Fibroblast of gingiva (primary cell): ENCODE measurements at regions not wholly inside any gene's neighbourhood (a gene's known extent, or its start where the extent isn't known, plus 50 kb on each side); places are given as distances from the start of the nearest gene placed in this dataset.
"Not testable (repeated sequence)": the region's sequence is repeated elsewhere in the genome, so short reads cannot be mapped to it uniquely, and the experiment has no call there.

ENCODE experiments used
- DNase-seq: peaks from one replicate; pipeline ENCODE4 v3.0.0-alpha.2; 2011; ENCODE audit warnings: low read depth

DNA sequence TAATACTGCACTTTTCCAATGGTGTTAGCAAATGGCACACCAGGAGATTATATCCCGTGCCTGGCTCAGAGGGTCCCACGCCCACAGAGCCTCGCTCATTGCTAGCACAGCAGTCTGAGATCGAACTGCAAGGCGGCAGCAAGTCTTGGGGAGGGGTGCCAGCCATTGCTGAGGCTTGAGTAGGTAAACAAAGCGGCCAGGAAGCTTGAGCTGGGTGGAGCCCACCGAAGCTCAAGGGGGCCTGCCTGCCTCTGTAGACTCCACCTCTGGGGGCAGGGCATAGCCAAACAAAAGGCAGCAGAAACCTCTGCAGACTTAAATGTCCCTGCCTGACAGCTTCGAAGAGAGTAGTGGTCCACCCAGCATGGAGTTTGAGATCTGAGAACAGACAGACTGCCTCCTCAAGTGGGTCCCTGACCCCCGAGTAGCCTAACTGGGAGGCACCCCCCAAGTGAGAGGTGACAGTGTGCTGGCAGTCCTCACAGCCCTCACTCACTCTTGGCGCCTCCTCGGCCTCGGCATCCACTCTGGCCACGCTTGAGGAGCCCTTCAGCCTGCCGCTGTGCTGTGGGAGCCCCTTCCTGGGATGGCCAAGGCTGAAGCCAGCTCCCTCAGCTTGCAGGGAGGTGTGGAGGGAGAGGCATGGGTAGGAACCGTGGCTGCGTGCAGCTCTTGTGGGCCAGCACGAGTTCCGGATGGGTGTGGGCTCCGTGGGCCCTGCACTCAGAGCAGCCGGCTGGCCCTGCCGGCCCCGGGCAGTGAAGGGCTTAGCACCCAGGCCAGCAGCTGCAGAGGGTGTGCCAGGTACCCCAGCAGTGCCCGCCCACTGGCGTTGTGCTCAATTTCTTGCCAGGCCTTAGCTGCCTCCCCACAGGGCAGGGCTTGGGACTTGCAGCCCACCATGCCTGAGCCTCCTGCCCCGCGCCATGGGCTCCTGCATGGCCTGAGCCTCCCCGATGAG, 188.0 kb downstream of the MMUT start:
- DNase-seq, result not testable (repeated sequence)

GRCh38 chr6:49269190-49269589, 193.9 kb downstream of the MMUT start:
- DNase-seq, result no peak

- DNase-seq, result no peak
These were observed 198.1 kb downstream of the MMUT start for GRCh38 chr6:49264909-49265308.

GRCh38 chr6:49264496-49264895, 198.6 kb downstream of the MMUT start:
- no peak for DNase-seq

DNA sequence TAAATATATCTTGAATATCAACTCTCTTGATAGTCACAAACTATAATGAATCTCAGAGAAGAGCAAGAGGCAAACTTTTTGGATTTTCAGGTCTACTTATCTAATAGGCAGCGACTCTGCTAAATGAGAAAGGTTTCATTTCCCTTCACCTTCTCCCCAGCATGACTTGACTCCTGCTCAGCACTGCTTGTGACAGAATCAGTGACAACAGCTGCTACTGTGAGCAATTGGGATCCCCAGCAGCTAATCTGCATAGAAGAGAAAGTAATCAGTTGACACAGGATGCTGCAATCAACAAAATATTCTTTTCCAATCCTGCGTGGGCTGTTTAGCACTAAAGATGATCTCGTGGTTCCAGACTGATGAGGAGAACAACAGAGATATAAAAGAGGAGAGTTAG, 205.5 kb downstream of the MMUT start:
- no peak for DNase-seq

DNA sequence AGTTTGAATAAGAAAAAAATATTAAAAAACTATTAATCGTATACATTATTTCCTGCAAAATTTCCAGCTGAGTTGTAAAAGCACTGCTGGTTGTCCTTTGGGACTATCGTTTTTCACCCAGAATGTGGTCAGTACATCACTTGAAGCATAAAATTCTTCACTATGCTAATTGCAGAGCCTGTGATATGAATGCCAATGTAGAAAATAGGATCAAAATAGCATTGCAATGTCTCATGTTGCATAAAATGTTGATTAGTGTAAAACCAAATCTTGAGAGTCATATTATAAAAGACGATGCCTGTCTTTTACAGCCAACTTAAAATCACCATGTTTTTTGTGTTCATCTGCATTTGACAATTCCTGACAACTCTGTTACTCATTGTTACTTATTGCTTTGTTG, 207.7 kb downstream of the MMUT start:
- DNase-seq, result no peak

DNA sequence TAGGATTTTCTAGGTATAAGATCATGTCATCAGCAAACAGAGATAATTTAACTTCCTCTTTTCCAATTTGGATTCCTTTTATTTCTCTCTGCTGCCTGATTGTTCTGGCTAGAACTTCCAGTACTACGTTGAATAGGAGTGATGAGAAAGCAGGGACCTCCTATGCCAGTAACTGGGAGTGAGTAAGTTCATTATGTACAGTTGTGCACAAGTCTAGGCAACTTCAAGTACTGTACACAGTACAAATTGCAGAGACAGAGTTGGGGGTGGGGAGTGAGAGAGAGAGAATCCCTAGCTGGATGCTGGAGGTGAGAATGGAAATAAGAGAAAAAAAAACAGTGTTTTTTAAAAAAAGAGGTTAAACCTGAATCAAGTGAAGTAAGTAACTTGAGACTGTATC, 210.2 kb downstream of the MMUT start:
- DNase-seq, result no peak

DNA sequence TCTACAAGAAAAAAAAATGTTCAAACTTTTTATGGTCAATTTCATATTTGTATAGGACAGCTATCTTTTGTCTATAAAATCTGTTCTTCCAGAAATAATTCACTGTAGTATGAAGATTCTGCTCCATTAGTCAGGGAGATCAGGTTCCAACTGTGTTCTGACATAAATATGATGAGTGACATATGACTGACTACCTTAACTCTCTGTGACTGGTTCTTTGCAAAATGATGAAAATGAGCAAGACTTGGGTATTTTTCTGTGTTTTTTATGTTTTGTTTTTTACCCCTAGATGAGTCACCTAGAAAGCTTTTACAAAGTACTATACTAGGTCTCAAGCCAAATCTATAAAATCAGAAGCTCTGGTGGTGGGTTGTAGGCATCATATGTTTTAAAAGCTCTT, 229.6 kb downstream of the MMUT start:
- no peak for DNase-seq

- no peak for DNase-seq
These were observed 237.6 kb downstream of the MMUT start for GRCh38 chr6:49225471-49225870.

- no peak for DNase-seq
These were observed 242.8 kb downstream of the MMUT start for GRCh38 chr6:49220293-49220692.

GRCh38 chr6:49205526-49205925, 257.5 kb downstream of the MMUT start:
- no peak for DNase-seq

DNA sequence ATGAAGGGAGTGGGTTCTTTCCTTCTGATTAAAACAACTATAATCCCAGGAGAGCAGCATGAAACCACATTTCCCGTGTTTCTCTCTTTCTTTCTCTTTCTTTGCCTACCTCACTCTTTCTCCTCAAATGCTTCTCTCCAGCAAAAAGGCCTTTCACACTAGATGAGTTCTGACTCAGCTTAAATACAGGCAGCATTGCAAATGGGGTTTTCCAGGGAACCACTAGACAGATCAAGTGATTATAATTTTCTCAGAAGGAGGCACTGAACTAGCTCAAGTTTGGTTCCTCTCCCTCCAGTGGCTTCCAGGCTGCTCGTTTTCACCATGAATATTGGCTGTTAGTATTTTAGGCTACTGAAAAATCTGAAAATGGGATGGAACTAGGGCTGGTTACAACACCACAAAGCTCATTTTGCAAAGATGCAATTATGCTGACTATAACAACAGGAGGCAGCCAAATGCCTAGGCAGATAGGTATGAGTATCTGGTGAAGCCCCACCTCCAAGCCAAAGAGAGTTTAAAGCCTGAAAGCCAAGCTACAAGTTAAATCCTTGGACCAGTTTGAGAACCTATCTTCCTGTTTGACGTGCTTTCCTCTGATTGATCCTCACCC, 260.0 kb downstream of the MMUT start:
- no peak for DNase-seq

- no peak for DNase-seq
These were observed 265.0 kb downstream of the MMUT start for GRCh38 chr6:49198015-49198414.

- not testable (repeated sequence) for DNase-seq
These were observed 300.7 kb downstream of the MMUT start for GRCh38 chr6:49162379-49162778.

- DNase-seq, result no peak
These were observed 307.7 kb downstream of the MMUT start for GRCh38 chr6:49155316-49155715.

GRCh38 chr6:49151957-49152356, 311.1 kb downstream of the MMUT start:
- DNase-seq, result no peak

GRCh38 chr6:49151461-49151860, 311.6 kb downstream of the MMUT start:
- DNase-seq, result peak; percentile 26

DNA sequence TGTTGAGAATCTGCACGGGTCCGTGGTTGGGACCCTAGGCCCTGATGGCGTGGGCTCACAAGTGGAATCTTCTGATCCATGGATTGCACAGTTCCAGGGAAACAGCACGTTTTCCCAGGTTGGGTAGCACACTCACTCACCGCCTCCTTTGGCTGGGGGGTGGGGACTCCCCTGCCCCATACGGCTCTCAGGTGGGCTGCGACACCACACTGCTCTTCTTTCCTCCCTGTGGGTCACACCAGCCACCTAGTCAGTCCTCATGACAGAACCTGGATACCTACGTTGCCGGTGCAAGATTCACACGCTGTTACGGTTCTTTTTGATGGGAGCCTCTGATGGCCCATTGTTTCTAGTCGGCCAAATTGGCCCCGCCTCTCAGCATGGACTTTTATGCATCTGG, 312.0 kb downstream of the MMUT start:
- no peak for DNase-seq

DNA sequence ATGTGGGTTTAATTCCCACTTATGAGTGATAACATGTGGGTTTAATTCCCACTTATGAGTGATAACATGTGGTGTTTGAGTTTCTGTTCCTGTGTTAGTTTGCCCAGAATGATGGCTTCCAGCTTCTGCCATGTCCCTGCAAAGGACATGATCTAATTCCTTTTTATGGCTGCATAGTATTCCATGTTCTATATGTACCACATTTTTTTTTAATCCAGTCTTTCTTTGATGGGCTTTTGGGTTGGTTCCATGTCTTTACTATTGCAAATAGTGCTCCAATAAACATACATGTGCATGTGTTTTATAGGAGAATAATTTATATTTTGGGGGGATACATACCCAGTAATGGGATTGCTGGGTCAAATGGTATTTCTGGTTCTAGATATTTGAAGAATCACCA, 317.8 kb downstream of the MMUT start:
- no peak for DNase-seq

DNA sequence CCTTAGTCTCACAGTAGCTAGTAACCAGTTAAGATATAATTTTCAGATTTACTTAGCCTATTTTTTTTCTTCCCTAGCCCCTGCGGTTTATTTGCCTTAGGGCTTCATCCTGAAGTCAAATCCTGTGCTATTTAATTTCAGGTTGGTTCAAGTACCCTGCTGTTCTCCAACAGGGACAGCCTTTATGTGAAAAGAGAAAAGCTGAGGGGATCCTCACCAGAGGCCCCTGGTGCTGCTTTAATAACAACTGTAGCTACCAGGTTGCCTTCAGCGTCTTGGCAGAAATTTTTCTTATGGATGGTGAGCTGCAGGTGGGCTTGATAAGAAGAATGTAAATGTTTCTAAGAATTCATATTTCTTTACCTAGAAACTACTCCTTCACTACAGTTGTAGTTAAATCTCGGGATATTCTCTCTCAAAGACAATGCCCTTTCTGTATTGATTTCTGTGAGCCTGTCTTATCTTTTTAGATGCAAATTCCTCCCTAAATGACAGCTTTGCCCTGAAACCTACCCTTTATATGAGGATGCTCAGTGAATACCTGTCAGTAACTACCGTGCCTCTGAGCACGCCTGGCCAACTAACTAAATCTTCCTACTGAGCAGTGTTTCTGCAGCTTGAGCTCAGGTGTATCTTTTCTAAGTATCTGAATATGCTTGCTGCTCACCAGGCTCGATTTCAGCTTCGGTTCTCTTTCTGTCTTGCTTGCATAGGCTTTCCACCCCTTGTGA, 320.5 kb downstream of the MMUT start:
- no peak for DNase-seq

- no peak for DNase-seq
These were observed 341.1 kb downstream of the MMUT start for GRCh38 chr6:49121970-49122369.

GRCh38 chr6:49118478-49118877, 344.6 kb downstream of the MMUT start:
- DNase-seq, result no peak

- no peak for DNase-seq
These were observed 352.1 kb downstream of the MMUT start for GRCh38 chr6:49110916-49111315.
